PC-9 (cell line): ENCODE measurements at regions not wholly inside any gene's neighbourhood (a gene's known extent, or its start where the extent isn't known, plus 50 kb on each side); places are given as distances from the start of the nearest gene placed in this dataset.

ENCODE experiments used
- CTCF ChIP-seq: fragments of 200-600 bp; sonication (generic); conservative IDR thresholded peaks from 2 replicates; pipeline ENCODE4 v1.6.1; 2017; ENCODE audit warnings: mixed run types, antibody characterized with exemption, mild to moderate bottlenecking, moderate library complexity
- EZH2 ChIP-seq: fragments of 200-600 bp; sonication (generic); IDR thresholded peaks from 2 replicates; pipeline ENCODE4 v1.8.0; 2017; ENCODE audit warnings: antibody characterized with exemption, low read depth

- no peak for TF ChIP-seq CTCF
- no peak for TF ChIP-seq EZH2
Measured at GRCh38 chr2:100676346-100676745, 113.6 kb downstream of the PDCL3 start.
